DMS153 treated with DMSO at 0.1 percent for 48 hours (cell line): ENCODE measurements at regions not wholly inside any gene's neighbourhood (a gene's known extent, or its start where the extent isn't known, plus 50 kb on each side); places are given as distances from the start of the nearest gene placed in this dataset.
"Not testable (repeated sequence)": the region's sequence is repeated elsewhere in the genome, so short reads cannot be mapped to it uniquely, and the experiment has no call there.

Experiments used
- DNase-seq: peaks from one replicate; lab custom pipeline; 2025; ENCODE audit not compliant: unreplicated experiment; lab: John Stamatoyannopoulos, UW

GRCh38 chr15:39399600-39399999 is 181.3 kb upstream of the THBS1 start:
- DNase-seq = no peak

GRCh38 chr15:39400002-39400401 is 180.9 kb upstream of the THBS1 start:
- no peak for DNase-seq

GRCh38 chr15:39400821-39401550 is 179.9 kb upstream of the THBS1 start:
- DNase-seq = no peak

GRCh38 chr15:39403640-39404117 is 177.2 kb upstream of the THBS1 start:
- DNase-seq = peak; percentile 10

- DNase-seq = no peak
Observed at GRCh38 chr15:39404767-39405181, 176.1 kb upstream of the THBS1 start.

- DNase-seq = no peak
Observed at GRCh38 chr15:39406485-39406884, 174.4 kb upstream of the THBS1 start.

GRCh38 chr15:39407116-39407515 is 173.8 kb upstream of the THBS1 start:
- DNase-seq = no peak

GRCh38 chr15:39409876-39410530 is 170.9 kb upstream of the THBS1 start:
- DNase-seq = no peak

GRCh38 chr15:39411102-39411989 is 169.5 kb upstream of the THBS1 start:
- no peak for DNase-seq

GRCh38 chr15:39413558-39413957 is 167.3 kb upstream of the THBS1 start:
- DNase-seq = no peak

- DNase-seq = no peak
Observed at GRCh38 chr15:39414201-39414600, 166.7 kb upstream of the THBS1 start.

GRCh38 chr15:39415634-39416033 is 165.2 kb upstream of the THBS1 start:
- DNase-seq = no peak

GRCh38 chr15:39416258-39416657 is 164.6 kb upstream of the THBS1 start:
- DNase-seq = no peak

- DNase-seq = no peak
Observed at GRCh38 chr15:39417366-39418134, 163.3 kb upstream of the THBS1 start.

GRCh38 chr15:39419651-39420050 is 161.2 kb upstream of the THBS1 start:
- no peak for DNase-seq

GRCh38 chr15:39420123-39420852 is 160.6 kb upstream of the THBS1 start:
- DNase-seq = not testable (repeated sequence)

- DNase-seq = not testable (repeated sequence)
Observed at GRCh38 chr15:39420853-39421192, 160.1 kb upstream of the THBS1 start.

GRCh38 chr15:39426552-39427532 is 154.0 kb upstream of the THBS1 start:
- no peak for DNase-seq

- DNase-seq = no peak
Observed at GRCh38 chr15:39427705-39428104, 153.2 kb upstream of the THBS1 start.
